Smooth muscle cell (in vitro differentiated cells): ENCODE measurements at regions not wholly inside any gene's neighbourhood (a gene's known extent, or its start where the extent isn't known, plus 50 kb on each side); places are given as distances from the start of the nearest gene placed in this dataset.
"Not testable (repeated sequence)": the region's sequence is repeated elsewhere in the genome, so short reads cannot be mapped to it uniquely, and the experiment has no call there.

Source experiments
- DNase-seq: peaks from one replicate; lab custom pipeline; 2025; ENCODE audit not compliant: unreplicated experiment; lab: John Stamatoyannopoulos, UW
- H2AFZ ChIP-seq: fragments of 200-600 bp; sonication (generic); 2 replicates; pipeline ENCODE4 v1.6.0; 2016; ENCODE audit warnings: antibody characterized with exemption, low read depth, mild to moderate bottlenecking
- H3F3A ChIP-seq: fragments of 200-600 bp; sonication (generic); 2 replicates; pipeline ENCODE4 v1.6.0; 2017; ENCODE audit warnings: antibody characterized with exemption, low read depth
- H3K27ac ChIP-seq: fragments of 200-600 bp; sonication (generic); 2 replicates; pipeline ENCODE4 v1.5.1; 2016; ENCODE audit warnings: low read depth, mild to moderate bottlenecking
- H3K27me3 ChIP-seq: fragments of 200-600 bp; sonication (generic); 2 replicates; pipeline ENCODE4 v1.6.1; 2016; ENCODE audit warnings: low read depth, mild to moderate bottlenecking
- H3K36me3 ChIP-seq: fragments of 200-600 bp; sonication (generic); 2 replicates; pipeline ENCODE4 v1.5.1; 2016; ENCODE audit warnings: low read depth
- H3K4me1 ChIP-seq: fragments of 200-600 bp; sonication (generic); 2 replicates; pipeline ENCODE4 v1.5.1; 2016; ENCODE audit warnings: low read depth
- H3K4me2 ChIP-seq: fragments of 200-600 bp; sonication (generic); 2 replicates; pipeline ENCODE4 v1.6.0; 2016; ENCODE audit warnings: mild to moderate bottlenecking
- H3K4me3 ChIP-seq: fragments of 200-600 bp; sonication (generic); 2 replicates; pipeline ENCODE4 v1.5.1; 2016; ENCODE audit warnings: mild to moderate bottlenecking
- H3K79me2 ChIP-seq: fragments of 200-600 bp; sonication (generic); 2 replicates; pipeline ENCODE4 v1.6.0; 2016; ENCODE audit warnings: low read depth, mild to moderate bottlenecking
- H3K9ac ChIP-seq: fragments of 200-600 bp; sonication (generic); 2 replicates; pipeline ENCODE4 v1.6.0; 2016; ENCODE audit warnings: low read depth
- H3K9me3 ChIP-seq: fragments of 200-600 bp; sonication (generic); replicated peaks from 2 replicates; pipeline ENCODE4 v1.5.1; 2016; ENCODE audit warnings: low read depth
- H4K20me1 ChIP-seq: fragments of 200-600 bp; sonication (generic); 2 replicates; pipeline ENCODE4 v1.6.0; 2016; ENCODE audit warnings: low read depth
- WGBS: methylation state at CpG from one replicate; pipeline ENCODE4 v1.1.7; 2016; ENCODE audit warnings: low lambda C conversion rate; 5-methylcytosine and 5-hydroxymethylcytosine counted together
- TF ChIP-seq, protein P1 (sequence below): fragments of 200-600 bp; sonication (generic); IDR thresholded peaks from 2 replicates; pipeline ENCODE4 v1.5.1; 2017; ENCODE audit warnings: borderline replicate concordance, mild to moderate bottlenecking, antibody characterized with exemption; ENCODE audit not compliant: insufficient read depth, poor library complexity, severe bottlenecking

GRCh38 chr13:22883956-22884355 lies 296.8 kb upstream of the SGCG start:
- peaks cover 3% of the 10 kb centered on the region for H3K4me1 ChIP-seq
- no peaks in the 10 kb centered on the region for H3K36me3 ChIP-seq
- 59% methylated on average over 17 of the region's 17 CpGs for WGBS
- H3K9me3 ChIP-seq = no peaks in the 10 kb centered on the region
- H4K20me1 ChIP-seq = no peaks in the 10 kb centered on the region
- H3K4me3 ChIP-seq = no peak overlapping the region
- H3K9ac ChIP-seq = no peak overlapping the region
- no peak overlapping the region for H2AFZ ChIP-seq
- no peaks in the 10 kb centered on the region for H3F3A ChIP-seq
- no peak for DNase-seq
- H3K79me2 ChIP-seq = no peaks in the 10 kb centered on the region
- H3K27ac ChIP-seq = no peak overlapping the region
- TF ChIP-seq, protein P1, sequence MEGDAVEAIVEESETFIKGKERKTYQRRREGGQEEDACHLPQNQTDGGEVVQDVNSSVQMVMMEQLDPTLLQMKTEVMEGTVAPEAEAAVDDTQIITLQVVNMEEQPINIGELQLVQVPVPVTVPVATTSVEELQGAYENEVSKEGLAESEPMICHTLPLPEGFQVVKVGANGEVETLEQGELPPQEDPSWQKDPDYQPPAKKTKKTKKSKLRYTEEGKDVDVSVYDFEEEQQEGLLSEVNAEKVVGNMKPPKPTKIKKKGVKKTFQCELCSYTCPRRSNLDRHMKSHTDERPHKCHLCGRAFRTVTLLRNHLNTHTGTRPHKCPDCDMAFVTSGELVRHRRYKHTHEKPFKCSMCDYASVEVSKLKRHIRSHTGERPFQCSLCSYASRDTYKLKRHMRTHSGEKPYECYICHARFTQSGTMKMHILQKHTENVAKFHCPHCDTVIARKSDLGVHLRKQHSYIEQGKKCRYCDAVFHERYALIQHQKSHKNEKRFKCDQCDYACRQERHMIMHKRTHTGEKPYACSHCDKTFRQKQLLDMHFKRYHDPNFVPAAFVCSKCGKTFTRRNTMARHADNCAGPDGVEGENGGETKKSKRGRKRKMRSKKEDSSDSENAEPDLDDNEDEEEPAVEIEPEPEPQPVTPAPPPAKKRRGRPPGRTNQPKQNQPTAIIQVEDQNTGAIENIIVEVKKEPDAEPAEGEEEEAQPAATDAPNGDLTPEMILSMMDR = no peak
- no peaks in the 10 kb centered on the region for H3K27me3 ChIP-seq
- H3K4me2 ChIP-seq = no peak overlapping the region

DNA sequence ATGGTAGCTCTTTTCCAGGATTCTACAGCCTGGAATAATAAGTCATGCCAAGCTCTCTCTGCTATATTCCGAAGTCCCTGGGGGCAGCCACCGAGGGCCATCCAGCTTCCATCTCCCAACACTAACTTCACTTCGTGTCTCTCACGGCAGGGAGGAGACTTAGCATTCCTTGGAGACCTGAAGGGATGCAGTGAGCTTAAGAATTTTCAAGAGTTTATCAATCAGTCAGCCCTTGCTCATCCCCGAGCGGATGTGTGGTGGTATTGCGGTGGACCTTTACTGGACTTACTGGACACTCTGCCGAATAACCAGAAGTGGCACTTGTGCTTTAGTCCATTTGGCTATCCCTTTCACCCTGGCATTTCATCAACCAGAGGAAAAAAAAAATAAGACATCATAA lies 294.7 kb upstream of the SGCG start:
- 94% methylated on average over 8 of the region's 8 CpGs for WGBS

GRCh38 chr13:22889376-22889775 lies 291.4 kb upstream of the SGCG start:
- not testable (repeated sequence) for H2AFZ ChIP-seq, H3K4me3 ChIP-seq, H3K27me3 ChIP-seq, H3K9me3 ChIP-seq, H3F3A ChIP-seq, H3K4me1 ChIP-seq, H3K36me3 ChIP-seq, H3K27ac ChIP-seq, H4K20me1 ChIP-seq, H3K4me2 ChIP-seq, DNase-seq, H3K79me2 ChIP-seq, H3K9ac ChIP-seq
- WGBS = 94% methylated on average over 5 of the region's 5 CpGs

More for the DNA sequence above, 294.7 kb upstream of the SGCG start:
- H2AFZ ChIP-seq, H3K36me3 ChIP-seq, H3K4me3 ChIP-seq, H3K9ac ChIP-seq, H3K4me2 ChIP-seq, DNase-seq, H3K27ac ChIP-seq, H3F3A ChIP-seq, H3K4me1 ChIP-seq, H4K20me1 ChIP-seq, H3K79me2 ChIP-seq, H3K9me3 ChIP-seq, H3K27me3 ChIP-seq: not testable (repeated sequence)

GRCh38 chr13:22893204-22893603 lies 287.6 kb upstream of the SGCG start:
- Histone ChIP-seq H3K79me2 (no peaks in the 10 kb centered on the region), H3K27ac (no peak overlapping the region), H3K9me3 (no peaks in the 10 kb centered on the region), H3K27me3 (no peaks in the 10 kb centered on the region), H3K4me3 (no peak overlapping the region), H3K4me1 (no peaks in the 10 kb centered on the region), H3K36me3 (no peaks in the 10 kb centered on the region), H3K4me2 (no peak overlapping the region), H4K20me1 (no peaks in the 10 kb centered on the region), H2AFZ (no peak overlapping the region), H3K9ac (no peak overlapping the region), H3F3A (no peaks in the 10 kb centered on the region)
- TF ChIP-seq, protein P1 = no peak
- WGBS = 87% methylated on average over 4 of the region's 4 CpGs
- DNase-seq = no peak

- no peaks in the 10 kb centered on the region for H3K79me2 ChIP-seq
- TF ChIP-seq, protein P1 = no peak
- DNase-seq = no peak
- no peak overlapping the region for H3K4me2 ChIP-seq
- 97% methylated on average over 2 of the region's 2 CpGs for WGBS
- H3F3A ChIP-seq = no peaks in the 10 kb centered on the region
- H3K27me3 ChIP-seq = no peaks in the 10 kb centered on the region
- H4K20me1 ChIP-seq = no peaks in the 10 kb centered on the region
- no peaks in the 10 kb centered on the region for H3K4me1 ChIP-seq
- no peaks in the 10 kb centered on the region for H3K9me3 ChIP-seq
- H2AFZ ChIP-seq = no peak overlapping the region
- no peak overlapping the region for H3K27ac ChIP-seq
- no peak overlapping the region for H3K4me3 ChIP-seq
- no peaks in the 10 kb centered on the region for H3K36me3 ChIP-seq
- no peak overlapping the region for H3K9ac ChIP-seq
These were observed 287.0 kb upstream of the SGCG start for GRCh38 chr13:22893777-22894176.
